Stimulated activated CD4-positive, alpha-beta T cell treated with anti-CD3 and anti-CD28 coated beads, Interleukin-1b, Interleukin-23, amount 100 ng/mL, for 24 hours (primary cell): ENCODE measurements at regions not wholly inside any gene's neighbourhood (a gene's known extent, or its start where the extent isn't known, plus 50 kb on each side); places are given as distances from the start of the nearest gene placed in this dataset.

ENCODE experiments used
- DNase-seq, 4 experiments: peaks; one replicate each; pipeline ENCODE4 v3.0.0-alpha.2; 2020; ENCODE audit warnings: low read depth in 4 of 4, low spot score in 1 of 4

- no peak for DNase-seq
Observed at GRCh38 chr4:56241500-56241899, 145.8 kb downstream of the AASDH start.

GRCh38 chr4:56240554-56241174 lies 146.6 kb downstream of the AASDH start:
- no peak for DNase-seq

- no peak for DNase-seq
Observed at GRCh38 chr4:56238251-56238650, 149.0 kb downstream of the AASDH start.

- no peak for DNase-seq
Observed at GRCh38 chr4:56235725-56236124, 151.6 kb downstream of the AASDH start.

- DNase-seq, result no peak
Observed at GRCh38 chr4:56235011-56235410, 152.3 kb downstream of the AASDH start.

- no peak for DNase-seq
Observed at GRCh38 chr4:56234098-56234497, 153.2 kb downstream of the AASDH start.

- no peak for DNase-seq
Observed at GRCh38 chr4:56231410-56231809, 155.9 kb downstream of the AASDH start.

GRCh38 chr4:56229947-56230346 lies 157.3 kb downstream of the AASDH start:
- no peak for DNase-seq

- DNase-seq, result no peak
Observed at GRCh38 chr4:56227301-56227835, 159.9 kb downstream of the AASDH start.

GRCh38 chr4:56226579-56226978 lies 160.7 kb downstream of the AASDH start:
- DNase-seq, result no peak

- DNase-seq, result no peak
Observed at GRCh38 chr4:56224641-56225040, 162.7 kb downstream of the AASDH start.

GRCh38 chr4:56222514-56222913 lies 164.8 kb downstream of the AASDH start:
- DNase-seq, result no peak

- no peak for DNase-seq
Observed at GRCh38 chr4:56220261-56220660, 167.0 kb downstream of the AASDH start.

- DNase-seq, result no peak
Observed at GRCh38 chr4:56219447-56219846, 167.8 kb downstream of the AASDH start.

GRCh38 chr4:56218230-56218895 lies 168.9 kb downstream of the AASDH start:
- DNase-seq, result no peak

GRCh38 chr4:56217343-56217890 lies 169.9 kb downstream of the AASDH start:
- DNase-seq, result no peak

GRCh38 chr4:56215901-56216300 lies 171.4 kb downstream of the AASDH start:
- DNase-seq, result no peak

- DNase-seq, result no peak
Observed at GRCh38 chr4:56215141-56215783, 172.0 kb downstream of the AASDH start.

GRCh38 chr4:56213543-56213942 lies 173.7 kb downstream of the AASDH start:
- DNase-seq, result no peak

GRCh38 chr4:56212774-56213173 lies 174.5 kb downstream of the AASDH start:
- no peak for DNase-seq

- DNase-seq, result no peak
Observed at GRCh38 chr4:56211202-56211601, 176.1 kb downstream of the AASDH start.

- no peak for DNase-seq
Observed at GRCh38 chr4:56210397-56210796, 176.9 kb downstream of the AASDH start.
